ENCODE measurements at regions not wholly inside any gene's neighbourhood (a gene's known extent, or its start where the extent isn't known, plus 50 kb on each side); places are given as distances from the start of the nearest gene placed in this dataset.

GRCh38 chr2:147487978-147488289, 356.9 kb upstream of the ACVR2A start:
- TF ChIP-seq CTCF (conservative IDR thresholded peaks at IDR 0.05; ENCODE audit: low read length) = no peak
- DNase-seq (ENCODE audit: low read depth) = no peak
- H3K4me3 ChIP-seq (ENCODE audit: low read length) = no peak overlapping the region

DNA sequence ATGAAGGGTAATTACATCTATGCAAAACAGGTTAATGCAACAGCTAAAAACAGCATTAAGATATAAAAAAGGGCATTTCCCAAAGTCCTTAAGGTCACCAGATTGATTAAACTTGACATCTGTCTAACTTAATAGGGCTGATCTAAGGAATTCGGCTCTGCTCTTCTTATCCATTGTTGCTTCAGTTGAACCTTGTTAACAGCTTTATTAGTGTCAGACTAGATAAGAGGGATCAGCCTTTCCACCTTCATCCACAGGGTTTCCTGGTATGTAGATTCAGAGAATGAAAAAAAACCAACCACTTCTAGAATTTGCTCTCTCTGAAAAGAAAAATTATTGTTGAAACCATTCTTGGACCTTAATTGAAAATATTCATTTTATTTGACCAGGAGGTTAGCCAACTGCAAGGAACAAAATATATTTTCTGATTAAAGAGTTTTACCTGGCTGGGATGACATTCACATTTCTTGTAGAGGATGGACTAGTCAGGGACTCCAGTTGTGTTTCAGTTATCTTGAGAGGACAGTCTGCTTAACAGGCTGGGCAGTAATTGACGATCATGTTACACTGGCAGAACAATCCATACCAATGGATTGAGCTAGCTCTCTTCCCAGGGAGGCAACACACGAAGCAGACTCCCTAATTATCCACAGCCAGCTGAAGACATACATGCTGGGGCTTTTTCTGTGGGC, 357.4 kb upstream of the ACVR2A start:
- no peak for TF ChIP-seq CTCF (conservative IDR thresholded peaks at IDR 0.05; ENCODE audit: low read length)
- H3K4me3 ChIP-seq (ENCODE audit: low read length) = no peak overlapping the region
- no peak for DNase-seq (ENCODE audit: low read depth)

DNA sequence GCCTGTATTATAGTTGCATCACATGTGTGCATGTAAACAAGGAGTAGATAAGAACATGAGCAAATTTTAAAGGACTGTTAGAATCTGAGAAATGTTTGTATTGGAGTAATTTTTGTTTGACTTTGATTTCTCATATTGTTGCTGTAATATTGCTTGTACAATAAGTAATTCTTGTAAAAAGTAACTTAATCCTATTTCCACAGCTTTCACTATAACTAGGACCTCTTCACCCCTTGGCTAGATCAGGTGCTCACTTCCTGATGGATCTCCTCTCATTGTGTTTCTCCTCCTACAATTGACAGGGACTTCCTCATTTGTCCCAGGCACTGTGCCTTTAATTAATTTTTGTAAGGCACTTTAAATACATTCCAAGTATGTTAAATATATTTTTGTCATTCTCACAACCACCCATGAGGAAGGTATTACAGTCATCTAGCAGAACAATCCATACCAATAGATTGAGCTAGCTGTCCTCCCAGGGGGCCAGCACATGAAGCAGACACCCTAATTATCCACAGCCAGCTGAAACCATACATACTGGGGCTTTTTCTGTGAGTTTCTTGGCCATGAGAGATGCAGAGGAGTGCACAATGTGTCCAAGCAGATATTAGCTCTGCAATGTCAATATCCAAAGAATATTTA, 359.5 kb upstream of the ACVR2A start:
- no peak for DNase-seq (ENCODE audit: low read depth)
- TF ChIP-seq CTCF (conservative IDR thresholded peaks at IDR 0.05; ENCODE audit: low read length) = no peak
- H3K4me3 ChIP-seq (ENCODE audit: low read length) = no peak overlapping the region

DNA sequence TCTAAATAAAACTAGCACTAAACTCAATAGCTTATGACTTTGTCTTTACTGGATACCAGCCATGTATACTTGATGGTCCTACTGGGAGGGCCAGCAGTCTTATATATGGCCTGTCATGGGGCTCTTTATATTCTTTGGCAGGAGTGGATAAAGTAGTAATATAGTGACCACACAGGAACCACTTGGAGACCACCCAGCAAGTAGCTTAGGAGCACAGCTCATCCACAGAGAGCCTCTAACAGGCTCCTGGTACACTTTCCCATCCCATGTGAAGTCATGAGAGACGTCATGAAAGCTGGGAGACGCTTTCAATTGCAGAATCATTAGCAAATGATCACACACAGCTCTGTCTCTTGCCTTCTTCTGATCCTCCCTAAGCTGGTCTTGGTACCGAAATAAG, 360.9 kb upstream of the ACVR2A start:
- TF ChIP-seq CTCF (conservative IDR thresholded peaks at IDR 0.05; ENCODE audit: low read length) = no peak
- H3K4me3 ChIP-seq (ENCODE audit: low read length) = no peak overlapping the region
- DNase-seq (ENCODE audit: low read depth) = no peak

DNA sequence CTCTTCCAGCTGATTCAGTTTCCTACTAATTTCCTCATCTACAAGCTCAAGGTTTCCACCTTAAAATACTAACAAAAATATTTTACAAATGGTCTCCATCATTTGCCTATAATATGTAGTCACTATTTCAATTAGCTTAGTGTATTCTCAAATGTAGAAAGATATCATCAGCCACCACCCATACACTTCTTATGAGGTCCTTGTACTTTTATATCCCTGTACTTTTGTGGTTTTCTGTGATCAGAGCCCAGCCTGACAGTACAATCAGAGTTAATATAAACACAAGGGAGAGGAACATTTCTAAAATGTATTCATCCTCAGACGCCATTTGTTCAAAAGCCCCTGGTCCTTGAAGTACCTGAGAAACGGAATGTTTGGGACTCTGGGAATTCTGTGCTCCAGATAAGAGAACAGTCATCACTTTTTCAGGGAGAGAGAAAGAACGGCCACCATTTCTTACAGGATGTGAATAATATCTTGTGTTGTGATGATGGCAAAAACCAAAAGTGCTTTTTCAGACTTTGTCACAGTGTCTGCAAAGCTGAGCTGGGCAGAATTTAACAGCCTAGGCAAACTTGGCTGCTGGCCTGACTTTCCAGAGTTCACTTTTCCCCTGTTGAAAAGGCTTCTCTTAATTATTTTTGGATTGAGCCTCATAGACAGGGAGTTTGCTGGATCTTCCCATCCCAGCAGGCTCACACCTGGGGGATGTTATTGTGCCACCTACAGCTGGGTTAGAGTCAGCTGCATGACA, 361.7 kb upstream of the ACVR2A start:
- H3K4me3 ChIP-seq (ENCODE audit: low read length) = no peak overlapping the region
- TF ChIP-seq CTCF (conservative IDR thresholded peaks at IDR 0.05; ENCODE audit: low read length) = no peak
- no peak for DNase-seq (ENCODE audit: low read depth)

- no peak for TF ChIP-seq CTCF (conservative IDR thresholded peaks at IDR 0.05; ENCODE audit: low read length)
- no peak overlapping the region for H3K4me3 ChIP-seq (ENCODE audit: low read length)
- peak; percentile 6 for DNase-seq (ENCODE audit: low read depth)
Measured at GRCh38 chr2:147482111-147482895, 362.5 kb upstream of the ACVR2A start.
